NCI-H2081 treated with DMSO at 0.1 percent for 48 hours (cell line): ENCODE measurements at regions not wholly inside any gene's neighbourhood (a gene's known extent, or its start where the extent isn't known, plus 50 kb on each side); places are given as distances from the start of the nearest gene placed in this dataset.
"Not testable (repeated sequence)": the region's sequence is repeated elsewhere in the genome, so short reads cannot be mapped to it uniquely, and the experiment has no call there.

Experiments
- DNase-seq: peaks from one replicate; lab custom pipeline; 2025; lab: John Stamatoyannopoulos, UW

DNA sequence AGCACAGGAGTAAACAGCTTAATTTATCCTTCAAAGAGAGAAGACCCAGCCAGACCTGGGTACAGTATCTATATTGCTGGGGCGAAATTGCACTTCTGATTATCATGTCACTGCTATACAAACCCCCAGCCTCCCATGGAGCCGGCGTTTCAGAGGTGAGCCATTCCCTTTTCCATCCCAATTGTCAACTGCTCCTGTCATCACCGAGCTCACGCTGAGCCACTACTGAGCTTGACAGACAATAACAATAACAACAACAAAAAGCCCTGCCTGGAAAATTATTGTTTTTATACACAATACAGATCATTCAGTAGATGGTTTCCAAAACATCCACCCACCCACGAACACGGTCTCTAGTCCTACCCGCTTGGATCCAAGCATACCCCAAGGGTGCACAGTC, 129.0 kb upstream of the JARID2 start:
- DNase-seq = no peak

DNA sequence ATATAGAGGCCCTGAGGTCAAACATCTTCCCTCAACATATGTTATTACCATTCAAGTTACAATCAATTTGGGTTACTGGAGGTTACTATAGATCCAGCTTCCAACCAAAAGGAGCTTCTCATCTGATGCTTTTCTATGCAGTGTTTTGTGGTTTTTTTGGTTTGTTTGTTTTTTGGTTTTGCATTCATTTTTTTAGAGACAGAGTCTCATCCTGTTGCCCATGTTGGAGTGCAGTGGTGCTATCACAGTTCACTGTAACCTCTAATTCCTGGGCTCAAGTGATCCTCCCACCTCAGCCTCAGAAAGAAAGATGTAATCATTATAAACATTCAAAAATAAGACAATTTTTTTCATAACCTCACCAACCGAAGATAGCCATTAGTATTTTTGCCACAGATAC, 124.4 kb upstream of the JARID2 start:
- no peak for DNase-seq

DNA sequence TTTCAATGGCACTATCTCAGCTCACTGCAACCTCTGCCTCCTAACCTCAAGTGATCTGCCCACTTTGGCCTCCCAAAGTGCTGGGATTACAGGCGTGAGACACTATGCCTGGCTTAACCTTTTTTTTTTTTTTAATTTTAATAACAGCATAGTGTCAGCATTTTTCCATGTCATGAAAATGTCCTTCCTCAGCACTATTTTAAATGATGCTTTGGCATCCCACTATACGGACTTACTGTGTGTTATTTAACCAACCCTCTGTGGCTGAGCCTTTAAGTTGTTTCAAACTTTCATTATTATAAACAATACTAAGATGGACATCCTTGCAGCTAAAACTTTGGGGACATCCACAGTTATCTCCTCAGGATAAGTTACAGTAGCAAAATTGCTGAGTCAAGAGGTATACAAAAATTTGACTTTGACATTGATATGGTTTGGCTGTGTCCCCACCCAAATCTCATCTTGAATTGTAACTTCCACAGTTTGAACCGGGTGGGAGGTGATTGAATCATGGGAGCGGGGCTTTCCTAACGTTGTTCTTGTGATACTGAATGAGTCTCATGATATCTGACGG, 123.8 kb upstream of the JARID2 start:
- no peak for DNase-seq

DNA sequence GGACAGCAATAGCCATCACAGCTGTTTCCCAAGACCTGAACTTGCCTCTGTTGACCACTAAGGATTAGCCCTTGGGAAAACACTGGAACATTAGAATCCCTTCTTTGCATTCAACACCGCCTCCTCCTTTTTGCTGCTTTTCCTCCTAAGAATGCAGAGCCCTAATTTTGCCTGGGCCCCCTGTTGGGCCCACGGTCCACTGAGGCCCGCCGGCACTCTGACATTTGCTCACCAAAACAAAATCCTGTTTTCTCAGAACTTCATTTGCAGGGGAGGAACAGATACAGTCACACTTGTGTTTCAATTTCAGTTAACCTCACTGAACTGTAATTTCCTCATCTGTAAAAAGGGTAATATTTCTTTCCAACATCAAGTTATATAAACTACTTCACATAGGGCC, 116.0 kb upstream of the JARID2 start:
- no peak for DNase-seq

DNA sequence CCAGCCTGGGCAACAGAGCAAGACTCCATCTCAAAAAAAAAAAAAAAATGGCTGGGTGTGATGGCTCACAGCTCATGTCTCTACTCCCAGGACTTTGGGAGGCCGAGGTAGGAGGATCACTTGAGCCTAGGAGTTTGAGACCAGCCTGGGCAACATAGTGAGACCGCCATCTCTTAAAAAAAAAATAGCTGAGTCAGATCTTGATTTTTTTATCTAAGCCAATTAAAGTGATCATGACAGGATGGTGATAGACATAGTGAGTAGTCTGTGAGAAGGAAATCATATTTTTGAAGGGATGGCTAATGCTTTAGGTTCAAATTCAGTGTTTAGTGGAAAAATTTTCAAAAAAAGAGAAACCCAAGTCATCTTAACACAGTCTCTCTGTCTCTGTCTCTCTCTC, 114.6 kb upstream of the JARID2 start:
- no peak for DNase-seq

DNA sequence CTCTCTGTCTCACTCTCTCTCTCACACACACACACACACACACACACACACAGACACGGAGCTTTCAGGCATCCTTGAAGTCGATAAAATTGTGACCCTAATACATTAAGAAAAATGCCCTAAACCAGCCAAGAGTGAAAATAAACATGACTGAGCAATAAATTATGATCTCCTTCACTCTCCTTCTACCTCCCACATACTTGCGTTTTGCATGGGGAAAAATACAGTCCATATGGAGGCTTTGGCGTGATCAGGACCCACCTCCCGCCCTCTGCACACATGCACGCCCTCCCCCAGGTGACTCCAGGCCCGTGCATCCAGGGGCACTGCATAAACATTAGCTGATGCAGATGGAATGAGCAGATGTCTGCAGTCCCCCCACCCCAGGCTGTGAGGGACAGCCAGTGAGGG, 114.2 kb upstream of the JARID2 start:
- no peak for DNase-seq

DNA sequence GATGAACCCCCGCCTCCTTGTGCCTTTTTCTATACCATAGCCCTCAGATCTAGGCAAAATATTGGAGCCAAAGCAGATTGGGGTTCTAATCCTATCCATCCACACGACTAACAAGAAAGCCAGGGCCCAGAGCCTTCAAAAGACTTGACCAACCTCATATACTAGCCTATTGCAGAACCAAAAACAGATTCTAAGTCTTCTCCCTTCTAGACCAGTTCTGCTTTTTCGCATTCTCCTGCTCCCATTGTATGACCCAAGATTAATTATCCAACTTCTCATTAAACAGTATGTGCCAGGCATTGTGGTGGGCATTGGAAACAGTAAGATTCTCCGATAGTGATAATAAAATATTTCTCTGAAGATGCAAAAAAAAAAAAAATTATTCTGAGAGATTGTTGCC, 113.7 kb upstream of the JARID2 start:
- DNase-seq = no peak

DNA sequence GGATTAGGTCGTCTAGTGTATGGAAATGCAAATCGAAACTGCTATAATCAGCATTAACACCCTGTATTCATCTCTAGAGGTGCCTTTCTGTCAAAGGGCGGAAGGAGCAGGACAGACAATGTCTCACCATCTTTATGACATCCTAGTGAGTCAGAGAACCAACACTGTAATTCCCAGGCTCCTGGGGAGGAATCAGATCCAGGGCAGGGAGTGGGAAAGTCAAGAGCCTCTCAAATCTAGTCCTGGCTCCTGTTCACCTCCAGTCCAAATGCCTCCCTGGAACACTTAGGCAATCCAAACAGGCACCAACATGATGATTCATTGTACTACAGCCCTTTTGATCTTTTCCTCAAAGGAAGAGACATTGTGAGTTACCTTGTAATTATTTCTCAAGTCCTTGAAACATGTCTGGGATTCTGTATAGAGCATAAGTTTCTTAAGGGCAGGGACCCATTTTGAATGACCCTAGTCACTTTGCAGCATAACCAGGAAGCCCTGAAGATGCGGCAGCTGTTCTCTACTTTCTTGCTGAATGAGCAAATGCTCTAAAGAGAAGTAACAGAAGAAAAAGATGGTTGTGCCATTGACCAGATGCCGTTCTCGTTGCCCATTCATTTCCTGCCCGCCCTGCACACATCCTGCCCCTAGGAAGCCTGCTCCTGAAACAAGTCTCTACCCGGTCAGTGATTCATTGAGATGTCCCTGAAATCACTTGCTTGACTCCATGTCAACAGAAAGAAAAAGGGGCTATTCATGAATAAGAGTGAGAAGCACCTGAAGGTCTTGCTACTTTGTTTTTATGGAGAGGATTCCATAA, 112.8 kb upstream of the JARID2 start:
- DNase-seq = no peak

DNA sequence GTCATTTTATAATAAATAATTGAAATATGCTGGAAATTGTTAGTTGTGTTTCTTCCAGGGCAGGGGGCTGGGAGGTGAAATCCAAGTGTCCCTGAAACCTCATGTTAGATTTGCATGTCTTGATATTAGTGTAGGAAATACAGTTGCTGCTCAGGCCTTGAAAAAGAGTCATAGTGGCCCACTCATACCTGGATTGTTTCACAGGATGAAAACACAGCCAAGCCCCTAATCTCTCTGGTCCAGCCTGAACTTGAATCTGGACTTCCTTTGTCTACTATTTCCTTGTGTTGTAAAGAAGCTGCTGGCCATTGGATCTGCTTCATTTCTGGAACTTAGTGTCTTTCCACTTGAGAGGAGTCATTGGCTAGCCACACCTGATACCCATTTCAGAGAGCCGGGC, 108.8 kb upstream of the JARID2 start:
- no peak for DNase-seq

DNA sequence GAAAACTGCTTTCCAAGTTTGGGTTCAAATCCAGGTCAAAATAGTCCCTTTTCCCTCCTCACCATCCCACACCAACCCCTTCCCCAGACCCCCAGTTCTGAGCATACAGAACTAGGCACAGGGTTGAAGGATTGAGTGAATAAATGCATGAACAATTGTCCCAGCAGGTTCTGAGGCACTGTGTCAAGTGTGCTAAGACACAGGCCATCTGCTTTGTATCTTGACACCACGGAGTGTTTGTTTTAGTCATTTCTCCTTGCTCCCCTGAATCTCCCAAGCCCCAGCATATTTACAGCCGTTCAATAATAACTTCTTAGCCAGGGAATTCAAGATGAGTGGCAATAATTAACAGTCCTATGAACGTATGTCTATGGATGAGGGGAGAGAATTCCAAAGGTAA, 102.8 kb upstream of the JARID2 start:
- DNase-seq = no peak

DNA sequence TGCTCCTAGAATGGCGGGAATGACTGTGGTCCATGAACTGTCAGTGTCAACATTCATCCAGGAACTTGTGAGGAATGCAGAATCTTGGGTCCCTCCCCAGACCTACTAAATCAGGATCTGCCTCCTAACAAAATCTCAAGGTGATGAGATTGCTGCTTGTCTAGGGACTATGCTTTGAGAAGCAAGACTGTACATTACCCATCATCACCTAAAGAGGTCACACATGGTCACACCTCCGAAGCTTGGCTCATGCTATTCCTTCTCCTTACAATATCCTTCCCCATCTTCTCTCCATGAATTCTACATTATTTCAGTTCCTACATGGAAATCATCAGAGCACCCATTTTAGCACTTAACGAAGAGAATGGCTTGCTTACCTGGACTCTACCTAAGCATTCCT, 102.3 kb upstream of the JARID2 start:
- DNase-seq = no peak

DNA sequence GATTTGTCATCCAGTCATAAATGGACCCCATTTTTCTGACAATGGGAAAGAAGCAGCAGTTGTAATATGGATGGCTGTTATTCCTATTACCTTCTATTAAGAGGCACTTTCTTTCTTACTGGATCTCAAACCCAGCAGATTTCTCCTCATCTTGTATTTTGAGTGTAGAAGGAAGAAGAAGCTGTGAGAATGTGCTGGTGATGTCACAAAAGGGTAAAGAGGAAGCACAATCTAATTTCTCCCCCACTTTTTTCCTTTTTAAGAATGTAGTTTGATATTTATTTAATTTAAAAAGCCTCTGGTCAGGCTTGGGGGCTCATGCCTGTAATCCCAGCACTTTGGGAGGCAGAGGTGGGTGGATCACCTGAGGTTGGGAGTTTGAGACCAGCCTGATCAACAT, 100.0 kb upstream of the JARID2 start:
- no peak for DNase-seq

DNA sequence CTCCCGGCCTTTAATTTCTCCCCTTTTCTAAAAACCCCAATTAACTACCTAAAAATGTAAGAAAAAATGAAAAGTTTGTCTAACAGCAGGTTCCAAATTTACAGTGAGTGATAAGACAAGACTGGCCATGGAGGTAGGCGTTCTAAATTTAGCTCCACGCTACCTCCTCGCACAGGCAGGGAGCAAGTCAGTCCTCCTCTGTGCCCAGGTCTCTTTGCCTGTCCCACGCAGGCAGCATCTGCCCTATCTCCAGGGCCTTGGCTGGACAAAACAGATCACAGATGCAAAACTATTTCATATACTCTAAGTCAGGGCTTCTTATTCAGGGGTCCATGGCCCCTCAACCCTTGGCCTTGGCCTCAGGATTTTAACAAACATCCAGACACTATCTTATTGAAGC, 98.0 kb upstream of the JARID2 start:
- DNase-seq = no peak

DNA sequence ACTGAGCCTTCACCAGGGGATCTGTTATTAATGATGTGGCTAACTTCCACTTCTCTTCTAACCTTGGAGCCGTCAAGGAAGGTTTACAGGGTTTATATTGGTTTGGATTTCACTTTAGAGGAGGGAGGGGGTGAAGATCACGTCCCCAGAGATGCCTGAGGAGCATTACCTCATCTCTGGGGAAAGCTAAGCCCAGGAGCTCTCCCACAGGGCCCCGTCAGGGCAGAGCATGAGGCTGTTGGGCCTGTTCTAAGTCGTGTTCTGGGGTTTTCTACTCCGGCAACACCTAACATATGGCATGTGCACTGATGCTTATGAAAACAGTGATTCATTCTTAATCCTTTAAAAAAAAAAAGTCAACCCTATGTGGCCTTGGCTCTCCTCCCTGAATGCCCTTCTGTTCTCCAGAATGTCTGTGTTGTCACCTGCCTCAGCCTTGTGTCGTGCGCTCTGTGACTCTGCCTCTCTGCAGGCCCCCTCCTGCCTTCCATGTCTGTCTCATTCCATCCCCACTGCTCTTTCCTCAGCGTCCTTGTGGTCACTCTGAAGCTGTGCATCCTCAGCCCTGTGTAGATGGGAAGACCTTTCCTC, 97.4 kb upstream of the JARID2 start:
- no peak for DNase-seq

DNA sequence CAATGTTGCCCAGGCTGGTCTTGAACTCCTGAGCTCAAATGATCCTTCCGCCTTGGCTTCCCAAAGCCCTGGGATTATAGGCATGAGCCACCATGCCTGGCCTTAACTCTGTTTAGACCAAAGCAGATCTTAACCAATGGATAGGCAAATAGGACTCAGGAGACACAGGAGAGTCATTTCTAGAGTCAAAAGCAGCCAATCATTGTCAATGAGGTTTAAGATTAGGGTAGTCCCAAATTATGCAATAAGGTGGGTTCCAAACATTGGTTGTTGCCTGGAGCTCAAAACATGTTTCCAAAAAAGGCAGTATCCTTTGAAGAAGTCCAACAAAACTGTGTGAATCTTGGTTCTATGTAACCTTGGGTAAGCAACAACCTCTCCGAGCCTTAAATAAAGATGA, 95.7 kb upstream of the JARID2 start:
- no peak for DNase-seq

DNA sequence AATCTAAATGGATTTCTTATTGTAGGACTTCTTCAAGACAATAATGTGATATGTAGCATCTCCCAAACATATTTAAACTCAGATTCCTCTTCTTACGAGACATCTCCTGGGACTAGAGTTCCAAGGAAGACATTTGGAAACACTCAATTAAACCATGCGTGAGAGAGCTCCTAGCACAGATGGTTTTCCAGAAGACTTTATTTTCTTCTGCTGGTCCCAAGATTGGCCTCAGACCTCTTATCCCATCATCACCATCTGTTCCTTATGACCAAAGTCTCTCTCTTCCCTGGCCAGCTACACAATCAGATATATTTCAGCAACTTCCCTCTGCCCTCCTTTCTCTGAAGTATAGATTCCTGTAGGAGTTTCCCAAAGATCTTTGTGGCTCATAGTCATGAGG, 93.2 kb upstream of the JARID2 start:
- no peak for DNase-seq

DNA sequence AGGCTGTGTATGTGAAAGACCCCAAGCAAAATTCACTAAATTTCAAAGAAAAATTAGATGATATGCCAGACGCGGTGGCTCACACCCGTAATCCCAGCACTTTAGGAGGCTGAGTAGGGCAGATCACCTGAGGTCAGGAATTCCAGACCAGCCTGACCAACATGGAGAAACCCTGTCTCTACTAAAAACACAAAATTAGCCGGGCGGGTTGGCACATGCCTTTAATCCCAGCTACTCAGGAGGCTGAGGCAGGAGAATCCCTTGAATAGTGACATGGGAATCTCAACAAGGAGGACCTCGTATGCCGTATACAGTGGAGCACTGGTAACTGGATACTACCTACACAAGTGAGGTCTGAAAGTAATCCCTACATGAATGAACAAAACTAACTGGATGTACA, 92.7 kb upstream of the JARID2 start:
- no peak for DNase-seq

DNA sequence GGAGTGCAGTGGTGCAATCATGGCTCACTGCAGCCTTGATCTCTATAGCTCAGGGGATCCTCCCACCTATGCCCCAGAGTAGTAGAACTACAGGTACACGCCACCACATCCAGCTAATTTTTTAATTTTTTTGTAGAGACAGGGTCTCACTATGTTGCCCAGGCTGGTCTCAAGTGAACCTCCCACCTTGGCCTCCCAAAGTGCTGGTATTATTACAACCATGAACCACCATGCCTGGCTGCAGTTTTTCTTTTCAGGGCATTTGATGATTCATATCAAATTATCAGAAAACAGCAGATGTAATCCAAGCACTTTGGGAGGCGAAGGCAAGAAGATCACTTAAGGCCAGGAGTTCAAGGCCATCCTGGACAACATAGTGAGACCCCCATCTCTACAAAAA, 88.4 kb upstream of the JARID2 start:
- DNase-seq = no peak

DNA sequence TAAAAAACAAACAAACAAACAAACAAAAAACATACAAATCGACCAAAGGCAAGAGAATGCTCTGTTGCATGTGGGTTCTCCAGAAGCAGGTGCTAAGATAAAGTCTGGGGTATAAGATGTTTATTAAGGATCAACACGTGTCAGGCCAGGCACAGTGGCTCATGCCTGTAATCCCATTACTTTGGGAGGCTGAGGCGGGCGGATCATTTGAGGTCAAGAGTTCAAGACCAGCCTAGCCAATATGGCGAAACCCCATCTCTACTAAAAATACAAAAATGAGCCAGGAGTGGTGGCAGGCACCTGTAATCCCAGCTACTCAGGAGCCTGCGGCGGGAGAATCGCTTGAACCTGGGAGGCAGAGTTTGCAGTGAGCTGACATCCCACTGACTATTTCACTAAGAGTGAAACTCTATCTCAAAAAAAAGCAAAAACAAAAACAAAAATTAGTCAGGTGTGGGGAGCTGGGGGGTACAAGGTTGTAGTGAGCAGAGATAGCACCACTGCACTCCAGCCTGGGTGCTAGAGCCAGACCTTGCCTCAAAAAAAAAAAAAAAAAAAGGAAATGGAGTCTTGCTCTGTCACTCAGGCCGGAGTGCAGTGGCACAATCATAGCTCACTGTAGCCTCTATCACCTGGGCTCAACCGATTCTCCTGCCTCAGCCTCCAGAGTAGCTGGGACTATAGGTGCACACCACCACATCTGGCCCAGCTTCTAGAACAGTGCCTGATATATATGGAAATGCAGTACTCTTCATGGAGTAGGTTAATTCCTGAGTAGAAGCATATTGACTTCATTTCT, 86.8 kb upstream of the JARID2 start:
- DNase-seq = no peak

DNA sequence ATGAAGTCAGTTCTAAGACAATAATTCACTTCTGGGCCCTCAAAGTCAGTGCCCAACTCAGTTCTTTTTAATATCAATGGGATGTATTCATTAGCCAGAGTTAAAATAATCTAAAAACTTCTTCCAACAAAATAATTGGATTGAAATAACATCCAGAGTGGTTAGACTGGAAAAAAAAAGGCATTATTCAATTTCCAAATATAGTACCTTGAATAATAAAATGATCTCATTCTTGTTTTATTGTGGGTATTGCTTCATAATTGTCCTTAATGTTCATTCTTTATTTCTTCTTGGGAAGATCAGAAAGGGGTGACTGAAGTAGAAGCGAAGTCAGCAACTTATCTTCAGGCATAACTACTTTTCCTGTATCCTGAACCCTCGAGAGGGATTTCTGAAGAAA, 85.1 kb upstream of the JARID2 start:
- no peak for DNase-seq

DNA sequence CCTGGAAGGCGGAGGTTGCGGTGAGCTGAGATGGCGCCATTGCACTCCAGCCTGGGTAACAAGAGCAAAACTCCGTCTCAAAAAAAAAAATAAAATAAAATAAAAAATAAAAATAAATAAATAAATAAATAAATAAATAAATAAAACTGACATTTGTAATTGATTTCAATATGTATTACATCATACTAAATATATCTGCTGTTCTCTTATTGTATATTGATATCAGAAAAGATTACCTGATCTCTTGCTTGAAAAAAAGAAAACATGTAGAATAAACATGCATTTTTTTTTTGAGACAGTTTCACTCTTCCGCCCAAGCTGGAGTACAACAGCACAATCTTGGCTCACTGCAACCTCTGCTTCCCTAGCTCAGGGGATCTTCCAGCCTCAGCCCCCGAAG, 81.0 kb upstream of the JARID2 start:
- DNase-seq = not testable (repeated sequence)

DNA sequence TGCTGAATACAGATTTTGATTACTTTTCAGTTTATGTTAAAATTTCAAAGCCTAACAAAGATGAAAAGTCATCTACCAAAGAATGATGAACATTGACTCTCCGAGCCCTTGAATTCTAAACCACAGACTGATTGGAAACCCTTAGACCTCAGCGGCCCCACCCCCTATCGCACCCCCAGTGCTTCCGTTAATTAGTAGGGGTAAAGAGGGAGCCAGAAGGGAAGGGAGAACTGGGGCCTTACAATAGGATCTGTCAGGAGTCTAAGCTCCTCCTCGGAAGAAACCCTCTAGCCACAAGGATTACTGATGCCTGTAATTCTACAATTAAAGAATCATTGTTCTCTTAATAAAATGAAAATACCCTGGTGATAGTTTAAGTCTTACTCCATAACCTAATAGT, 79.7 kb upstream of the JARID2 start:
- no peak for DNase-seq

DNA sequence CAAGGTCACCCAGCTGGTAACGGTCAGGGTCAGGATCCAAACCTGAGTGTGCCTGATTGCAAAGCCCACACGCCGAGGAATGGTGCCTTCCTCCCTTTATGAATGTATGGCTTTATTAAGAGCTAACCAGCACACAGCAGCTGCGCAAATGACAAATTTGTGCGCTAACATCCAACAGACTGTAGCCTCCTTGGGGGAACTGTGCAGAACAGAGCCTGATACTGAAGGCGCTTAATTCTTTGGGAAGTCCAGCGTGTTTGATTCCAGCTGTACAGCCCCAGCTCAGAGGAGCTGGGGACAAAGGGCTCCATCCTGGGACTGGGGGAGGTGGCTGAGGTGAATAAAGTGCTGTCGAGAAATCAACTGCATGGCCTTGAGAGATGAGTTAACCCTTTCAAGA, 75.7 kb upstream of the JARID2 start:
- DNase-seq = no peak
